Activated CD4-positive, alpha-beta T cell treated with anti-CD3 and anti-CD28 coated beads, Interleukin-10, Interleukin-2, amounts not matched to agents 100 ng/mL and 50 ng/mL, durations not matched to agents 16 hours and 8 hours (primary cell): ENCODE measurements at regions not wholly inside any gene's neighbourhood (a gene's known extent, or its start where the extent isn't known, plus 50 kb on each side); places are given as distances from the start of the nearest gene placed in this dataset.

Source experiments
- DNase-seq: peaks from one replicate; pipeline ENCODE4 v3.0.0-alpha.2; 2020

GRCh38 chr10:85524001-85524666, 842.5 kb downstream of the GRID1 start:
- no peak for DNase-seq

GRCh38 chr10:85527616-85528317, 838.8 kb downstream of the GRID1 start:
- DNase-seq: peak; percentile 21

GRCh38 chr10:85528318-85528652, 838.3 kb downstream of the GRID1 start:
- DNase-seq: no peak

GRCh38 chr10:85531706-85532105, 834.9 kb downstream of the GRID1 start:
- no peak for DNase-seq

GRCh38 chr10:85532773-85533172, 833.8 kb downstream of the GRID1 start:
- DNase-seq: no peak

- no peak for DNase-seq
Observed at GRCh38 chr10:85535926-85536325, 830.7 kb downstream of the GRID1 start.

- no peak for DNase-seq
Observed at GRCh38 chr10:85537561-85537960, 829.0 kb downstream of the GRID1 start.

- no peak for DNase-seq
Observed at GRCh38 chr10:85538601-85539000, 828.0 kb downstream of the GRID1 start.

GRCh38 chr10:85542152-85542551, 824.4 kb downstream of the GRID1 start:
- DNase-seq: no peak

- no peak for DNase-seq
Observed at GRCh38 chr10:85542936-85543730, 823.5 kb downstream of the GRID1 start.

- no peak for DNase-seq
Observed at GRCh38 chr10:85544956-85545355, 821.6 kb downstream of the GRID1 start.

GRCh38 chr10:85545874-85546273, 820.7 kb downstream of the GRID1 start:
- DNase-seq: no peak

- no peak for DNase-seq
Observed at GRCh38 chr10:85547460-85548023, 819.1 kb downstream of the GRID1 start.

- peak; percentile 44 for DNase-seq
Observed at GRCh38 chr10:85548034-85548433, 818.6 kb downstream of the GRID1 start.
